Common myeloid progenitor, CD34-positive (primary cell): ENCODE measurements at regions not wholly inside any gene's neighbourhood (a gene's known extent, or its start where the extent isn't known, plus 50 kb on each side); places are given as distances from the start of the nearest gene placed in this dataset.
"Not testable (repeated sequence)": the region's sequence is repeated elsewhere in the genome, so short reads cannot be mapped to it uniquely, and the experiment has no call there.

Experiments
- CTCF ChIA-PET: fragments of 350-600 bp; sonication (Branson Sonifier 250); formaldehyde crosslinking; loops from one replicate; lab custom pipeline; 2021; ENCODE audit warnings: antibody characterized with exemption; lab: Charles Lee
- POLR2A ChIA-PET: fragments of 350-600 bp; sonication (Branson Sonifier 250); formaldehyde crosslinking; loops from one replicate; lab custom pipeline; 2021; ENCODE audit warnings: antibody characterized with exemption; lab: Charles Lee
- DNase-seq, 3 donors: peaks; one replicate each; pipeline versions ENCODE4 v3.0.0 to v3.0.0-alpha.2; 2013
- H3K27ac ChIP-seq, 2 experiments: 1 replicate in 1 of 2; 2 replicates in 1 of 2; pipeline ENCODE4 v1.7.0; 2013; ENCODE audit warnings: inconsistent platforms in 2 of 2, low read length in 2 of 2, mild to moderate bottlenecking in 2 of 2, low read depth in 1 of 2, moderate library complexity in 1 of 2; ENCODE audit not compliant: severe bottlenecking in 2 of 2, insufficient read depth in 1 of 2, poor library complexity in 1 of 2
- H3K27me3 ChIP-seq, 5 experiments: replicated peaks in 2 of 5; 1 replicate in 3 of 5; 2 replicates in 2 of 5; pipeline versions ENCODE4 v1.6.1 to v1.7.0; 2013; ENCODE audit warnings: low read length in 4 of 5, mild to moderate bottlenecking in 2 of 5, moderate library complexity in 2 of 5, inconsistent platforms in 1 of 5; ENCODE audit not compliant: insufficient read depth in 5 of 5, control insufficient read depth in 4 of 5
- H3K36me3 ChIP-seq, 4 experiments: 1 replicate in 2 of 4; 2 replicates in 2 of 4; pipeline versions ENCODE4 v1.6.1 to v1.7.0; 2013; ENCODE audit warnings: low read length in 3 of 4, control low read depth in 1 of 4, mild to moderate bottlenecking in 1 of 4; ENCODE audit not compliant: control insufficient read depth in 4 of 4, insufficient read depth in 4 of 4
- H3K4me1 ChIP-seq, 4 experiments: 1 replicate in 3 of 4; 2 replicates in 1 of 4; pipeline versions ENCODE4 v1.6.1 to v1.7.1; 2013; ENCODE audit warnings: low read length in 3 of 4, mild to moderate bottlenecking in 3 of 4, control low read depth in 1 of 4, inconsistent platforms in 1 of 4, moderate library complexity in 1 of 4; ENCODE audit not compliant: control insufficient read depth in 4 of 4, insufficient read depth in 4 of 4; ENCODE audit errors: control extremely low read depth in 1 of 4
- H3K4me3 ChIP-seq, 7 experiments: 1 replicate in 4 of 7; 2 replicates in 3 of 7; pipeline versions ENCODE4 v1.5.1 to v1.7.0; 2013; ENCODE audit warnings: mild to moderate bottlenecking in 7 of 7, low read length in 6 of 7, moderate library complexity in 6 of 7, inconsistent platforms in 2 of 7, low read depth in 2 of 7, control low read depth in 1 of 7; ENCODE audit not compliant: insufficient read depth in 4 of 7, control insufficient read depth in 1 of 7; ENCODE audit errors: extremely low read depth in 1 of 7
- H3K9me3 ChIP-seq, 5 experiments: 1 replicate in 4 of 5; 2 replicates in 1 of 5; pipeline versions ENCODE4 v1.6.1 to v1.7.1; 2013; ENCODE audit warnings: low read length in 4 of 5, mild to moderate bottlenecking in 2 of 5, inconsistent platforms in 1 of 5, low read depth in 1 of 5, moderate library complexity in 1 of 5; ENCODE audit not compliant: control insufficient read depth in 4 of 5, insufficient read depth in 2 of 5; ENCODE audit errors: control extremely low read depth in 1 of 5
- WGBS: methylation state at CpG from one replicate; pipeline ENCODE4 v1.1.5; 2013; ENCODE audit not compliant: insufficient coverage; 5-methylcytosine and 5-hydroxymethylcytosine counted together

DNA sequence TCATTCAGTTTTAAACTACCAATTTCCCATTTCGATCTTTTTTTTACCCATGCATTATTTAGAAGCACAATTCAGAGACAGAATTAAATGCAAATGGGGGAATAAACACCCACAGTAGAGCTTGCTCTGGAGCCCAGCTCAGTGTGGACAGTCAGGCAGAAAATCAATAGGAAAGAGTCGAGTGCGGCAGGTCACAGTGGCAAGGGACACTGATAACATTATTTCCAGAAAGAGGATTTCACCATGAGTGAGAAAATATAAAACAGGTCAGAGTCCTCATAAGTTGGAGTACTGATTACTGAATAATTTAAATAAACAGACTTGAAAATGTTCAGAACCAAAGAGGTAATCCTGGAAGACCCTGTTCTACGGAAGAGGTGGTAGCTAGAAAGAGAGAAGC, 532.5 kb downstream of the CCSER2 start:
- H3K9me3 ChIP-seq, result no peaks in the 10 kb centered on the region
- no peak overlapping the region for H3K27ac ChIP-seq
- whole genome bisulfite sequencing, result 100% methylated on average over 2 of the region's 4 CpGs
- DNase-seq, result no peak
- ChIA-PET POLR2A (interaction anchor here (0.6 kb wide), 1 partner anchor 581 kb away, joined by 7 read pairs; no protein-coding TSS in a partner anchor), CTCF (no interaction called here)
- H3K4me3 ChIP-seq, result no peak overlapping the region
- no peaks in the 10 kb centered on the region for H3K36me3 ChIP-seq
- no peaks in the 10 kb centered on the region for H3K4me1 ChIP-seq
- H3K27me3 ChIP-seq, result no peaks in the 10 kb centered on the region

DNA sequence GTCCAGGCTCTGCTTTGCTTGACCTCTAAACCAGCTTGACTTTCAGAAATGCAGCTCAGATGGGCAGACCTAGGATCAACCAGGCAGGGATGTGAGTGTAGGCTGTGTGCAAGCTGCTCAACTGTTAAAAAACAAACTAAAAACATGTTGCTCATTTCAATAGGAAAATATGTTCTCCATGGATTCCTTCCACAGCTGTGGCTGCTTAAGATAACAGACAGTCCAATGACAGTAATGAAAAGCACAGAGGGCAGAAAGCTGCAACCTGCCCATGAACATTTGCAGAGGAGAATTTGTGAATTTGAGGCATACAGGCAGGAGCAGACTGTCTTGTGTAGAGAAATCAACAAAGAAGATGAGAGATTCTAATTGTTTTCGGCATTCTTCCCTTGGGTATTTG, 534.2 kb downstream of the CCSER2 start:
- ChIA-PET POLR2A (no interaction called here), CTCF (no interaction called here)
- no peak overlapping the region for H3K4me3 ChIP-seq
- no peaks in the 10 kb centered on the region for H3K36me3 ChIP-seq
- DNase-seq, result no peak
- no CpG with 5 or more reads among the region's 1 CpG for WGBS
- no peaks in the 10 kb centered on the region for H3K9me3 ChIP-seq
- no peaks in the 10 kb centered on the region for H3K27me3 ChIP-seq
- no peak overlapping the region for H3K27ac ChIP-seq
- H3K4me1 ChIP-seq, result no peaks in the 10 kb centered on the region

DNA sequence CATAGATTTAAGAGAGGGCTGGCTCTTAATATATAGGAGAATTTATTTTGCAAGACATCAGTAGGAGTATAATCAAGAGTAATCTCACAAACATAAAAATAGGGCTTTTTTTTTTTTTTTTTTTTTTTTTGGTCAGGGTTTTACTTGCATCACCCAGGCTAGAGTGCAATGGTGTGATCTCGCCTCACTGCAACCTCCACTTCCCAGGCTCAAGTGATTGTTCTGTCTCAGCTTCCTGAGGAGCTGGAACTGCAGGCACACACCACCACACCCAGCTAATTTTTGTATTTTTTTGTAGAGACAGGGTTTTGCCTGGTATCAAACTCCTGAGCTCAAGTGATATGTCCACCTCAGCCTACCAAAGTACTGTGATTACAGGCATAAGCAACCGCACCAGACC, 535.3 kb downstream of the CCSER2 start:
- Histone ChIP-seq H3K36me3 (no peaks in the 10 kb centered on the region), H3K4me3 (no peak overlapping the region), H3K4me1 (no peaks in the 10 kb centered on the region), H3K27me3 (no peaks in the 10 kb centered on the region), H3K27ac (no peak overlapping the region), H3K9me3 (no peaks in the 10 kb centered on the region)
- ChIA-PET CTCF (no interaction called here), POLR2A (no interaction called here)
- DNase-seq, result no peak
- 86% methylated on average over 1 of the region's 2 CpGs for WGBS

DNA sequence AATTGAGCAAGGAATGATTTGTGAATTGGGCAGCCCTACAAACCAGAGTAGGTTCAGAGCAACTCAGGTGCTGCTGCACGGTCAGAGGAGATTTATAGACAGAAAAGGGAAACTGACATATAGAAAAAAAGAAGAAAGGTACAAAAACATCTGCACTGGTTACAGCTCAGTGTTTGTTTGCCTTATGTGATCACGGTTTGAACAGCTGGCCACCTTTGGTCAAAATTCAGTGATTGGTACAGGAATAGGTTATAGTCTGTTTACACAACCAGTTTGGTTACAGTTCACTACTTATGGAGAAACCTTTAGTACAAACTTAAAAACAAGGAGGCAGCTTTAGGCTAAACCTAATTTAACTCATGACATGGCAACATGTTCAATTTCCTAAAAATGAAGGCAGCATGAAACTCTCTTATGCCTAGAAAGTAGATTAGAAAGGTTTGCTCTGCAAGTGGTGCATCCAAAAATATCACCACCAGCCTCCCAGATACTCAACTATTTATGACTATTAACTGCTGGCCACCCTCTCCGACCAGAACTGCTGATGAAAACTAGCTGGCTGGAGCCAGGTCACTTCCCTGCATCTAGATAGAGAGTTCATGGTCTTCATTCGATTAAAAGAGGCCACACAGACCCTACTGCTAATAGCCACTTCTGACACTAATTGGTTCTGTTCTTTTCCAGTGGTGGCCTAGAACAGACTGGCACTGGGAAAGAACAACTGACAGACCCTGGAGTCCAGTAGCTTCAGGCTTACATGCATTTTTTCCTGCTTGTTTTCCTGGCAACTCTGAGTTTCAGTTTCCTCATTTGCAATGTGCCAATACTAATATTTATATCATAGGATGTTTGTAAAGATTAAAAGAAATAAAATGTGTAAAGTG, 548.0 kb downstream of the CCSER2 start:
- POLR2A ChIA-PET, result no interaction called here
- Histone ChIP-seq H3K27ac (no peak overlapping the region), H3K4me3 (no peak overlapping the region), H3K9me3 (no peaks in the 10 kb centered on the region), H3K27me3 (peaks cover 0 to 2% (median 0%) of the 10 kb centered on the region in 5 experiments), H3K36me3 (no peaks in the 10 kb centered on the region), H3K4me1 (no peaks in the 10 kb centered on the region)
- 84% methylated on average over 4 of the region's 4 CpGs for WGBS
- CTCF ChIA-PET, result no interaction called here
- no peak for DNase-seq

DNA sequence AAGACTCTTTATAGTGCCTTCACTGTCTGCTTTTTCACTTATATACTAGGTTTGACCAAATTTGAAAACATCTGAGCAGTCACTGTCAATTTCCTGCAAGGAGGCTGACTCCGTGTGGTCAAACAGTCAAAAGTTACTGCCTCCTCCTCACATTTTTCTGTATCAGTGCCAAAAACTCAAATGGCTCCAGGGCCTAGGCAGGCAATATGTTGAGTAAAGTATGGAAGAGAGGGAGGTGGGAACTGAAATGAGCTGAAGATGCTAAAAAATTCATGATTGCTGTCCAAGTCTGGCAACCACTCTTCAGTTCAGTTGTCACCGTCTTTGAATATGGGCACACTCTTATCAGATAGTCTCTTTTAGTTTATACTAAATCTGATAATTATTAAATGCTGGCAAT, 551.6 kb downstream of the CCSER2 start:
- no peaks in the 10 kb centered on the region for H3K4me1 ChIP-seq
- 100% methylated on average over 1 of the region's 2 CpGs for WGBS
- H3K9me3 ChIP-seq, result no peaks in the 10 kb centered on the region
- peaks cover 0 to 2% (median 0%) of the 10 kb centered on the region in 5 experiments for H3K27me3 ChIP-seq
- DNase-seq, result no peak
- CTCF ChIA-PET, result no interaction called here
- POLR2A ChIA-PET, result no interaction called here
- no peak overlapping the region for H3K27ac ChIP-seq
- H3K4me3 ChIP-seq, result no peak overlapping the region
- H3K36me3 ChIP-seq, result no peaks in the 10 kb centered on the region

DNA sequence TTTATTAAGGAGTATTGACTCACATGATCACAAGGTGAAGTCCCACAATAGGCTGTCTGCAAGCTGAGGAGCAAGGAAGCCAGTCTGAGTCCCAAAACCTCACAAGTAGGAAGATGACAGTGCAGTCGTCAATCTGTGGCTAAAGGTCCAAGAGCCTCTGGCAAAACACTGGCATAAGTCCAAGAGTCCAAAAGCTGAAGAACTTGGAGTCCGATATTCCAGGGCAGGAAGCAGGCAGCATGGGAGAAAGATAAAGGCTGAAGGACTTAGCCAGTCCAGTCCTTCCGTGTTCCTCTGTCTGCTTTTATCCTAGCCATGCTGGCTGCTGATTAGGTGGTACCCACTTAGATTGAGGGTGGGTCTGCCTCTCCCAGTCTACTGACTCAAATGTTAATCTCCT, 553.3 kb downstream of the CCSER2 start:
- H3K4me1 ChIP-seq, H3K27me3 ChIP-seq, H3K9me3 ChIP-seq, H3K4me3 ChIP-seq, H3K36me3 ChIP-seq, DNase-seq, CTCF ChIA-PET, POLR2A ChIA-PET, H3K27ac ChIP-seq: not testable (repeated sequence)
- WGBS, result 86% methylated on average over 2 of the region's 3 CpGs

DNA sequence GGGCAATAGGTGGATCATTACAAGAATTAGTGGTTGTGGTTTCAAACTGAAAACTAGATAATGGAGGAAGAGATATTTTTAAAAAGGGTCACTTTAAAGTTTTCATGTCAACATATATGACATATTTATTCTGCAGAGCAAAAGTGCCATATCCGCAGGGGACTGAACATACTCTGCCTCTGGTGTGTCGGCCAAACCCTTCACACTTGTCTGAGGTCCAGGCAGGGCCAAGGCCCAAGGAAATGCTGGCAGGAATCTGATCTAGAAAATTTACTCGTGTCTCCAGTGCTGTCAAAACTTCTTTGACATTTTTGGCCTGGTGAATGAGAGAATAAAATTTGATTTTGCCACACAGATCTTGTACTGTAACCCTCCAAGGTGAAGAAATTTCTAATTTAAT, 562.3 kb downstream of the CCSER2 start:
- 86% methylated on average over 2 of the region's 3 CpGs for WGBS
- Histone ChIP-seq H3K9me3 (no peaks in the 10 kb centered on the region), H3K27me3 (peaks cover 0 to 3% (median 0%) of the 10 kb centered on the region in 5 experiments), H3K4me3 (no peak overlapping the region), H3K36me3 (no peaks in the 10 kb centered on the region), H3K27ac (no peak overlapping the region), H3K4me1 (no peaks in the 10 kb centered on the region)
- POLR2A ChIA-PET, result no interaction called here
- no peak for DNase-seq
- CTCF ChIA-PET, result no interaction called here
